ENCODE measurements at regions not wholly inside any gene's neighbourhood (a gene's known extent, or its start where the extent isn't known, plus 50 kb on each side); places are given as distances from the start of the nearest gene placed in this dataset.

- in situ Hi-C loops (cut with HindIII; ENCODE audit: low pct_unique_long_range_greater_than_20kb, low sequenced_read_pairs), result no loop called here
- no peak for DNase-seq (ENCODE audit: low read depth)
Observed at GRCh38 chr15:98410328-98410727, 238.0 kb upstream of the IGF1R start.

GRCh38 chr15:98412852-98413251, 235.5 kb upstream of the IGF1R start:
- in situ Hi-C loops (cut with HindIII; ENCODE audit: low pct_unique_long_range_greater_than_20kb, low sequenced_read_pairs), result no loop called here
- DNase-seq (ENCODE audit: low read depth), result no peak

- in situ Hi-C loops (cut with HindIII; ENCODE audit: low pct_unique_long_range_greater_than_20kb, low sequenced_read_pairs), result no loop called here
Observed at GRCh38 chr15:98413933-98414546, 234.3 kb upstream of the IGF1R start.

GRCh38 chr15:98416222-98416855, 232.0 kb upstream of the IGF1R start:
- no peak for DNase-seq (ENCODE audit: low read depth)
- in situ Hi-C loops (cut with HindIII; ENCODE audit: low pct_unique_long_range_greater_than_20kb, low sequenced_read_pairs), result no loop called here

More at GRCh38 chr15:98413933-98414546, 234.3 kb upstream of the IGF1R start:
- no peak for DNase-seq (ENCODE audit: low read depth)

GRCh38 chr15:98417346-98417745, 231.0 kb upstream of the IGF1R start:
- DNase-seq (ENCODE audit: low read depth), result no peak
- in situ Hi-C loops (cut with HindIII; ENCODE audit: low pct_unique_long_range_greater_than_20kb, low sequenced_read_pairs), result no loop called here

GRCh38 chr15:98418122-98418521, 230.2 kb upstream of the IGF1R start:
- in situ Hi-C loops (cut with HindIII; ENCODE audit: low pct_unique_long_range_greater_than_20kb, low sequenced_read_pairs), result no loop called here
- DNase-seq (ENCODE audit: low read depth), result no peak

- DNase-seq (ENCODE audit: low read depth), result no peak
- in situ Hi-C loops (cut with HindIII; ENCODE audit: low pct_unique_long_range_greater_than_20kb, low sequenced_read_pairs), result no loop called here
Observed at GRCh38 chr15:98419173-98419780, 229.1 kb upstream of the IGF1R start.

GRCh38 chr15:98420837-98421236, 227.5 kb upstream of the IGF1R start:
- no peak for DNase-seq (ENCODE audit: low read depth)
- in situ Hi-C loops (cut with HindIII; ENCODE audit: low pct_unique_long_range_greater_than_20kb, low sequenced_read_pairs), result no loop called here

- peak; percentile 39 for DNase-seq (ENCODE audit: low read depth)
- in situ Hi-C loops (cut with HindIII; ENCODE audit: low pct_unique_long_range_greater_than_20kb, low sequenced_read_pairs), result no loop called here
Observed at GRCh38 chr15:98421419-98422129, 226.8 kb upstream of the IGF1R start.

GRCh38 chr15:98422130-98422478, 226.2 kb upstream of the IGF1R start:
- in situ Hi-C loops (cut with HindIII; ENCODE audit: low pct_unique_long_range_greater_than_20kb, low sequenced_read_pairs), result no loop called here
- no peak for DNase-seq (ENCODE audit: low read depth)

- no peak for DNase-seq (ENCODE audit: low read depth)
- in situ Hi-C loops (cut with HindIII; ENCODE audit: low pct_unique_long_range_greater_than_20kb, low sequenced_read_pairs), result no loop called here
Observed at GRCh38 chr15:98425173-98425572, 223.2 kb upstream of the IGF1R start.

GRCh38 chr15:98427321-98427720, 221.0 kb upstream of the IGF1R start:
- DNase-seq (ENCODE audit: low read depth), result no peak
- in situ Hi-C loops (cut with HindIII; ENCODE audit: low pct_unique_long_range_greater_than_20kb, low sequenced_read_pairs), result no loop called here

- in situ Hi-C loops (cut with HindIII; ENCODE audit: low pct_unique_long_range_greater_than_20kb, low sequenced_read_pairs), result no loop called here
- DNase-seq (ENCODE audit: low read depth), result peak; percentile 78
Observed at GRCh38 chr15:98428253-98428989, 219.9 kb upstream of the IGF1R start.

GRCh38 chr15:98431171-98431570, 217.2 kb upstream of the IGF1R start:
- no peak for DNase-seq (ENCODE audit: low read depth)
- in situ Hi-C loops (cut with HindIII; ENCODE audit: low pct_unique_long_range_greater_than_20kb, low sequenced_read_pairs), result no loop called here

GRCh38 chr15:98433346-98433745, 215.0 kb upstream of the IGF1R start:
- no peak for DNase-seq (ENCODE audit: low read depth)
- in situ Hi-C loops (cut with HindIII; ENCODE audit: low pct_unique_long_range_greater_than_20kb, low sequenced_read_pairs), result no loop called here

GRCh38 chr15:98433856-98434255, 214.5 kb upstream of the IGF1R start:
- in situ Hi-C loops (cut with HindIII; ENCODE audit: low pct_unique_long_range_greater_than_20kb, low sequenced_read_pairs), result no loop called here
- no peak for DNase-seq (ENCODE audit: low read depth)

GRCh38 chr15:98437752-98438151, 210.6 kb upstream of the IGF1R start:
- no peak for DNase-seq (ENCODE audit: low read depth)
- in situ Hi-C loops (cut with HindIII; ENCODE audit: low pct_unique_long_range_greater_than_20kb, low sequenced_read_pairs), result no loop called here

GRCh38 chr15:98438326-98438725, 210.0 kb upstream of the IGF1R start:
- DNase-seq (ENCODE audit: low read depth), result no peak
- in situ Hi-C loops (cut with HindIII; ENCODE audit: low pct_unique_long_range_greater_than_20kb, low sequenced_read_pairs), result no loop called here

- no peak for DNase-seq (ENCODE audit: low read depth)
- in situ Hi-C loops (cut with HindIII; ENCODE audit: low pct_unique_long_range_greater_than_20kb, low sequenced_read_pairs), result no loop called here
Observed at GRCh38 chr15:98438907-98439306, 209.4 kb upstream of the IGF1R start.
